Trophoblast cell (in vitro differentiated cells and primary cell): ENCODE measurements at regions not wholly inside any gene's neighbourhood (a gene's known extent, or its start where the extent isn't known, plus 50 kb on each side); places are given as distances from the start of the nearest gene placed in this dataset.

Source experiments
- DNase-seq, 2 donors: peaks; one replicate each; pipeline ENCODE4 v3.0.0-alpha.2; 2016
- H2AFZ ChIP-seq: 2 replicates; pipeline ENCODE4 v1.6.1; 2013; ENCODE audit warnings: low read length, moderate library complexity, mild to moderate bottlenecking; ENCODE audit not compliant: insufficient read depth, poor library complexity
- H2AK5ac ChIP-seq: 2 replicates; pipeline ENCODE4 v1.6.1; 2013; ENCODE audit warnings: mild to moderate bottlenecking, low read length
- H2BK120ac ChIP-seq: 2 replicates; pipeline ENCODE4 v1.6.1; 2013; ENCODE audit warnings: low read length, mild to moderate bottlenecking, moderate library complexity; ENCODE audit not compliant: insufficient read depth, poor library complexity
- H2BK12ac ChIP-seq: 2 replicates; pipeline ENCODE4 v1.6.1; 2013; ENCODE audit warnings: mild to moderate bottlenecking, low read length, moderate library complexity
- H2BK5ac ChIP-seq: 2 replicates; pipeline ENCODE4 v1.6.1; 2013; ENCODE audit warnings: low read length, low read depth, moderate library complexity, mild to moderate bottlenecking; ENCODE audit not compliant: poor library complexity
- H3K14ac ChIP-seq: 2 replicates; pipeline ENCODE4 v1.6.1; 2013; ENCODE audit warnings: mild to moderate bottlenecking, low read length
- H3K18ac ChIP-seq: 2 replicates; pipeline ENCODE4 v1.6.1; 2013; ENCODE audit warnings: mild to moderate bottlenecking, low read length
- H3K23ac ChIP-seq: 2 replicates; pipeline ENCODE4 v1.6.1; 2013; ENCODE audit warnings: low read length
- H3K27ac ChIP-seq: 2 replicates; pipeline ENCODE4 v1.5.1; 2013; ENCODE audit warnings: low read depth, mild to moderate bottlenecking, inconsistent platforms, low read length, moderate library complexity
- H3K27me3 ChIP-seq: 2 replicates; pipeline ENCODE4 v1.6.1; 2013; ENCODE audit warnings: inconsistent platforms, mild to moderate bottlenecking, low read length, moderate library complexity; ENCODE audit not compliant: insufficient read depth
- H3K36me3 ChIP-seq, 2 experiments: 1 replicate in 1 of 2; 2 replicates in 1 of 2; pipeline ENCODE4 v1.6.1; 2013; ENCODE audit warnings: low read length in 2 of 2, mild to moderate bottlenecking in 2 of 2, moderate library complexity in 1 of 2; ENCODE audit not compliant: insufficient read depth in 2 of 2, control insufficient read depth in 1 of 2
- H3K4ac ChIP-seq: 2 replicates; pipeline ENCODE4 v1.6.1; 2013; ENCODE audit warnings: low read depth, mild to moderate bottlenecking, low read length, moderate library complexity
- H3K4me1 ChIP-seq, 2 experiments: 1 replicate in 1 of 2; 2 replicates in 1 of 2; pipeline ENCODE4 v1.6.1; 2013; ENCODE audit warnings: low read length in 2 of 2, mild to moderate bottlenecking in 2 of 2, moderate library complexity in 1 of 2; ENCODE audit not compliant: insufficient read depth in 2 of 2, control insufficient read depth in 1 of 2
- H3K4me2 ChIP-seq: 2 replicates; pipeline ENCODE4 v1.6.1; 2013; ENCODE audit warnings: inconsistent platforms, mild to moderate bottlenecking, low read length, moderate library complexity
- H3K4me3 ChIP-seq: 2 replicates; pipeline ENCODE4 v1.5.1; 2013; ENCODE audit warnings: mild to moderate bottlenecking, low read depth, low read length, inconsistent platforms
- H3K79me1 ChIP-seq: one replicate; pipeline ENCODE4 v1.6.1; 2013; ENCODE audit warnings: low read length
- H3K79me2 ChIP-seq: 2 replicates; pipeline ENCODE4 v1.6.1; 2013; ENCODE audit warnings: low read length, mild to moderate bottlenecking; ENCODE audit not compliant: control insufficient read depth, insufficient read depth, poor library complexity
- H3K9ac ChIP-seq: 2 replicates; pipeline ENCODE4 v1.6.1; 2013; ENCODE audit warnings: mild to moderate bottlenecking, low read length
- H3K9me3 ChIP-seq: 2 replicates; pipeline ENCODE4 v1.6.1; 2013; ENCODE audit warnings: low read depth, mild to moderate bottlenecking, control low read depth, inconsistent platforms, low read length; ENCODE audit not compliant: insufficient read depth
- H4K12ac ChIP-seq: 2 replicates; pipeline ENCODE4 v1.6.1; 2013; ENCODE audit warnings: low read depth, mild to moderate bottlenecking, low read length, moderate library complexity
- H4K8ac ChIP-seq: 2 replicates; pipeline ENCODE4 v1.6.1; 2013; ENCODE audit warnings: low read depth, mild to moderate bottlenecking, low read length, moderate library complexity
- H4K91ac ChIP-seq: one replicate; pipeline ENCODE4 v1.6.1; 2013; ENCODE audit warnings: low read depth, mild to moderate bottlenecking, low read length, moderate library complexity
- WGBS: extraction: QIAGEN DNeasy Blood & Tissue Kit; methylation state at CpG from one replicate; pipeline ENCODE4 v1.1.7; 2013; ENCODE audit warnings: missing lambda C conversion rate; ENCODE audit not compliant: insufficient read length, insufficient coverage; ENCODE audit errors: extremely low coverage; 5-methylcytosine and 5-hydroxymethylcytosine counted together

GRCh38 chr7:25788371-25788770, 363.6 kb upstream of the NFE2L3 start:
- H2BK12ac ChIP-seq = no peak overlapping the region
- H3K14ac ChIP-seq = no peak overlapping the region
- no peak overlapping the region for H3K27ac ChIP-seq
- H3K27me3 ChIP-seq = no peaks in the 10 kb centered on the region
- H2BK5ac ChIP-seq = no peak overlapping the region
- H3K79me1 ChIP-seq = peaks cover 2% of the 10 kb centered on the region
- no peaks in the 10 kb centered on the region for H3K9me3 ChIP-seq
- DNase-seq = no peak
- H3K4me3 ChIP-seq = no peak overlapping the region
- H4K8ac ChIP-seq = no peak overlapping the region
- no peak overlapping the region for H4K91ac ChIP-seq
- H3K18ac ChIP-seq = no peak overlapping the region
- no peak overlapping the region for H2BK120ac ChIP-seq
- no peak overlapping the region for H3K23ac ChIP-seq
- no peak overlapping the region for H2AK5ac ChIP-seq
- no peak overlapping the region for H3K9ac ChIP-seq
- no peak overlapping the region for H3K4me2 ChIP-seq
- H3K79me2 ChIP-seq = no peaks in the 10 kb centered on the region
- no peaks in the 10 kb centered on the region for H3K36me3 ChIP-seq
- H4K12ac ChIP-seq = no peak overlapping the region
- no peak overlapping the region for H2AFZ ChIP-seq
- peaks cover 2 to 5% of the 10 kb centered on the region in 2 experiments for H3K4me1 ChIP-seq
- H3K4ac ChIP-seq = no peak overlapping the region

GRCh38 chr7:25788961-25789620, 362.9 kb upstream of the NFE2L3 start:
- Histone ChIP-seq H3K27me3 (no peaks in the 10 kb centered on the region), H3K79me2 (no peaks in the 10 kb centered on the region), H3K9me3 (no peaks in the 10 kb centered on the region), H3K4me3 (no peak overlapping the region), H3K9ac (no peak overlapping the region), H3K79me1 (peaks cover 2% of the 10 kb centered on the region), H3K36me3 (no peaks in the 10 kb centered on the region), H2AFZ (no peak overlapping the region), H2BK12ac (no peak overlapping the region), H3K4me2 (no peak overlapping the region), H4K8ac (no peak overlapping the region), H4K12ac (no peak overlapping the region), H3K4me1 (peaks cover 2 to 5% of the 10 kb centered on the region in 2 experiments), H3K27ac (no peak overlapping the region), H4K91ac (no peak overlapping the region), H2AK5ac (no peak overlapping the region), H3K14ac (no peak overlapping the region), H3K18ac (no peak overlapping the region), H2BK120ac (no peak overlapping the region), H3K4ac (no peak overlapping the region), H2BK5ac (no peak overlapping the region), H3K23ac (no peak overlapping the region)
- no CpG with 5 or more reads among the region's 3 CpGs for WGBS
- no peak for DNase-seq

- Histone ChIP-seq H2BK12ac (peak overlapping the region; percentile 80), H4K12ac (peak overlapping the region; percentile 36), H3K9me3 (no peaks in the 10 kb centered on the region), H3K23ac (no peak overlapping the region), H3K4me1 (peaks cover 2 to 7% of the 10 kb centered on the region in 2 experiments), H2AK5ac (peak overlapping the region; percentile 43), H3K14ac (no peak overlapping the region), H3K27ac (no peak overlapping the region), H2BK5ac (no peak overlapping the region), H4K8ac (no peak overlapping the region), H3K4me3 (no peak overlapping the region), H3K27me3 (no peaks in the 10 kb centered on the region), H3K18ac (no peak overlapping the region), H2AFZ (no peak overlapping the region), H3K4me2 (no peak overlapping the region), H2BK120ac (no peak overlapping the region), H3K79me1 (peaks cover 2% of the 10 kb centered on the region), H3K79me2 (no peaks in the 10 kb centered on the region), H3K9ac (no peak overlapping the region), H4K91ac (peak overlapping the region; percentile 4), H3K4ac (no peak overlapping the region), H3K36me3 (no peaks in the 10 kb centered on the region)
- no peak for DNase-seq
- no CpG with 5 or more reads among the region's 13 CpGs for WGBS
Measured at GRCh38 chr7:25789701-25790640, 362.0 kb upstream of the NFE2L3 start.

GRCh38 chr7:25790963-25791362, 361.0 kb upstream of the NFE2L3 start:
- H2BK12ac ChIP-seq = no peak overlapping the region
- no peak overlapping the region for H3K4me2 ChIP-seq
- H4K12ac ChIP-seq = no peak overlapping the region
- H2AFZ ChIP-seq = no peak overlapping the region
- peaks cover 2% of the 10 kb centered on the region for H3K79me1 ChIP-seq
- WGBS = no CpG with 5 or more reads among the region's 4 CpGs
- no peaks in the 10 kb centered on the region for H3K36me3 ChIP-seq
- H3K4me1 ChIP-seq = peaks cover 2 to 10% of the 10 kb centered on the region in 2 experiments
- no peak overlapping the region for H3K27ac ChIP-seq
- no peaks in the 10 kb centered on the region for H3K9me3 ChIP-seq
- H3K4me3 ChIP-seq = no peak overlapping the region
- H2AK5ac ChIP-seq = no peak overlapping the region
- no peak overlapping the region for H4K8ac ChIP-seq
- no peaks in the 10 kb centered on the region for H3K79me2 ChIP-seq
- no peak overlapping the region for H3K23ac ChIP-seq
- H3K18ac ChIP-seq = no peak overlapping the region
- no peak overlapping the region for H3K4ac ChIP-seq
- no peak overlapping the region for H3K9ac ChIP-seq
- no peaks in the 10 kb centered on the region for H3K27me3 ChIP-seq
- H2BK120ac ChIP-seq = no peak overlapping the region
- no peak overlapping the region for H4K91ac ChIP-seq
- no peak overlapping the region for H2BK5ac ChIP-seq
- no peak for DNase-seq
- H3K14ac ChIP-seq = no peak overlapping the region
